Ovary (tissue), 3 donors: ENCODE measurements at regions not wholly inside any gene's neighbourhood (a gene's known extent, or its start where the extent isn't known, plus 50 kb on each side); places are given as distances from the start of the nearest gene placed in this dataset.

Source experiments
- CTCF ChIP-seq, 3 donors: fragments of 450-650 bp in 2 of 3; fragments of 200-600 bp in 1 of 3; IDR thresholded peaks; one replicate each; pipeline versions ENCODE4 v1.5.1 to v1.8.0; 2016 to 2022; ENCODE audit warnings: antibody characterized with exemption in 3 of 3, mild to moderate bottlenecking in 1 of 3
- EP300 ChIP-seq: sonication (generic); formaldehyde crosslinking; IDR thresholded peaks from one replicate; pipeline ENCODE4 v1.6.1; 2017; ENCODE audit warnings: antibody characterized with exemption
- POLR2A ChIP-seq: fragments of 450-650 bp; IDR thresholded peaks from one replicate; pipeline ENCODE4 v1.6.1; 2017; ENCODE audit warnings: antibody characterized with exemption, mild to moderate bottlenecking, moderate library complexity
- donor health status: DM: no; HTN: no; CAD: no.

GRCh38 chr9:106218427-106218826, 524.1 kb downstream of the TMEM38B start:
- TF ChIP-seq POLR2A: no peak
- TF ChIP-seq CTCF (IDR thresholded peaks at IDR 0.05): no peak
- no peak for TF ChIP-seq EP300
